CD14-positive monocyte (primary cell): ENCODE measurements at regions not wholly inside any gene's neighbourhood (a gene's known extent, or its start where the extent isn't known, plus 50 kb on each side); places are given as distances from the start of the nearest gene placed in this dataset.

Source experiments
- DNase-seq, 3 donors: peaks; one replicate each; pipeline ENCODE4 v3.0.0-alpha.2; 2011 to 2022
- H2AFZ ChIP-seq: 2 replicates; pipeline ENCODE4 v1.6.0; 2012; ENCODE audit warnings: mild to moderate bottlenecking, low read depth, low read length, inconsistent platforms; ENCODE audit not compliant: insufficient read depth, poor library complexity, severe bottlenecking
- H3K27ac ChIP-seq, 2 donors: 1 replicate in 1 of 2; 2 replicates in 1 of 2; pipeline ENCODE4 v1.5.1; 2012 to 2013; ENCODE audit warnings: low read length in 2 of 2, control low read depth in 1 of 2, inconsistent platforms in 1 of 2, low read depth in 1 of 2, mild to moderate bottlenecking in 1 of 2
- H3K27me3 ChIP-seq, 2 donors: one replicate each; pipeline versions ENCODE4 v1.6.0 to v1.6.1; 2011 to 2013; ENCODE audit warnings: low read length in 2 of 2; ENCODE audit not compliant: control insufficient read depth in 2 of 2, insufficient read depth in 2 of 2
- H3K36me3 ChIP-seq, 2 donors: replicated peaks in 1 of 2; 1 replicate in 1 of 2; 2 replicates in 1 of 2; pipeline versions ENCODE4 v1.5.1 to v1.6.1; 2012 to 2013; ENCODE audit warnings: low read length in 2 of 2, control low read depth in 1 of 2, inconsistent platforms in 1 of 2, mild to moderate bottlenecking in 1 of 2; ENCODE audit not compliant: insufficient read depth in 2 of 2, control insufficient read depth in 1 of 2
- H3K4me1 ChIP-seq, 2 donors: 1 replicate in 1 of 2; 2 replicates in 1 of 2; pipeline versions ENCODE4 v1.5.1 to v1.6.1; 2012 to 2013; ENCODE audit warnings: low read length in 2 of 2, control low read depth in 1 of 2, inconsistent platforms in 1 of 2, mild to moderate bottlenecking in 1 of 2, moderate library complexity in 1 of 2; ENCODE audit not compliant: insufficient read depth in 2 of 2, control insufficient read depth in 1 of 2
- H3K4me2 ChIP-seq: replicated peaks from 2 replicates; pipeline ENCODE3; 2012; ENCODE audit warnings: low read length, moderate library complexity, mild to moderate bottlenecking; ENCODE audit not compliant: poor library complexity, severe bottlenecking; ENCODE audit errors: extremely low read depth
- H3K4me3 ChIP-seq, 3 experiments: fragments of 200-600 bp in 1 of 3; sonication (generic) in 1 of 3; replicated peaks in 1 of 3; 1 replicate in 2 of 3; 2 replicates in 1 of 3; pipeline ENCODE4 v1.5.1; 2011 to 2013; ENCODE audit warnings: low read length in 3 of 3, mild to moderate bottlenecking in 3 of 3, control low read depth in 2 of 3, low read depth in 2 of 3, inconsistent platforms in 1 of 3, moderate library complexity in 1 of 3
- H3K79me2 ChIP-seq: 2 replicates; pipeline ENCODE4 v1.6.0; 2012; ENCODE audit warnings: mild to moderate bottlenecking, control low read depth, inconsistent platforms, low read length, moderate library complexity; ENCODE audit not compliant: insufficient read depth
- H3K9ac ChIP-seq: 2 replicates; pipeline ENCODE4 v1.6.0; 2017; ENCODE audit warnings: low read length, mild to moderate bottlenecking; ENCODE audit not compliant: insufficient read depth, poor library complexity, severe bottlenecking
- H3K9me3 ChIP-seq, 2 donors: replicated peaks in 1 of 2; 1 replicate in 1 of 2; 2 replicates in 1 of 2; pipeline versions ENCODE4 v1.5.1 to v1.6.1; 2012 to 2013; ENCODE audit warnings: low read length in 2 of 2, control low read depth in 1 of 2; ENCODE audit not compliant: control insufficient read depth in 1 of 2, insufficient read depth in 1 of 2
- H4K20me1 ChIP-seq: 2 replicates; pipeline ENCODE4 v1.6.0; 2012; ENCODE audit warnings: mild to moderate bottlenecking, low read length, control low read depth, moderate library complexity; ENCODE audit not compliant: insufficient read depth
- H3K27ac Mint-ChIP-seq, 7 donors: one replicate each; pipeline ENCODE4 v1.8.0; 2020; ENCODE audit warnings: mild to moderate bottlenecking in 7 of 7, mixed read lengths in 7 of 7, moderate library complexity in 6 of 7, inconsistent platforms in 2 of 7
- H3K27me3 Mint-ChIP-seq, 3 donors: one replicate each; pipeline ENCODE4 v1.8.0; 2021 to 2022; ENCODE audit warnings: low read depth in 3 of 3, mild to moderate bottlenecking in 3 of 3, mixed read lengths in 3 of 3, moderate library complexity in 3 of 3, inconsistent platforms in 1 of 3
- H3K36me3 Mint-ChIP-seq, 2 donors: one replicate each; pipeline ENCODE4 v1.8.0; 2020; ENCODE audit warnings: mixed read lengths in 2 of 2, inconsistent platforms in 1 of 2, mild to moderate bottlenecking in 1 of 2
- H3K4me1 Mint-ChIP-seq: one replicate; pipeline ENCODE4 v1.8.0; 2020; ENCODE audit warnings: mild to moderate bottlenecking, mixed read lengths
- H3K4me3 Mint-ChIP-seq, 2 donors: one replicate each; pipeline ENCODE4 v1.8.0; 2020; ENCODE audit warnings: mild to moderate bottlenecking in 2 of 2, mixed read lengths in 2 of 2, moderate library complexity in 1 of 2
- H3K9me3 Mint-ChIP-seq, 7 donors: one replicate each; pipeline ENCODE4 v1.8.0; 2020 to 2022; ENCODE audit warnings: mixed read lengths in 7 of 7, mild to moderate bottlenecking in 6 of 7, moderate library complexity in 6 of 7, inconsistent platforms in 2 of 7
- CTCF ChIP-seq: fragments of 200-600 bp; IDR thresholded peaks from one replicate; pipeline ENCODE4 v1.8.0; 2022; ENCODE audit warnings: antibody characterized with exemption, mild to moderate bottlenecking
- WGBS: methylation state at CpG from one replicate; pipeline ENCODE4 v1.1.5; 2013; ENCODE audit warnings: missing lambda C conversion rate; ENCODE audit not compliant: insufficient coverage; 5-methylcytosine and 5-hydroxymethylcytosine counted together
- intact Hi-C, 2 donors: fragments of 100-400 bp; cut with micrococcal nuclease; formaldehyde crosslinking; loops; one replicate each; pipeline versions ENCODE4 v1.15.0 to v1.15.1; 2023

GRCh38 chr6:44667668-44668390, 280.3 kb downstream of the CDC5L start:
- Histone ChIP-seq H3K9me3 (no peaks in the 10 kb centered on the region), H3K27me3 (no peaks in the 10 kb centered on the region), H2AFZ (no peak overlapping the region), H3K4me2 (no peak overlapping the region), H3K79me2 (no peaks in the 10 kb centered on the region), H3K4me3 (no peak overlapping the region), H3K36me3 (no peaks in the 10 kb centered on the region), H3K27ac (no peak overlapping the region), H3K9ac (no peak overlapping the region), H4K20me1 (no peaks in the 10 kb centered on the region), H3K4me1 (no peaks in the 10 kb centered on the region)
- Mint-ChIP-seq H3K27me3 (peaks cover 0 to 3% (median 2%) of the 10 kb centered on the region in 3 donors), H3K36me3 (no peaks in the 10 kb centered on the region), H3K27ac (no peak overlapping the region), H3K4me1 (no peaks in the 10 kb centered on the region), H3K9me3 (no peaks in the 10 kb centered on the region), H3K4me3 (no peak overlapping the region)
- 81% methylated on average over 6 of the region's 9 CpGs for WGBS
- TF ChIP-seq CTCF: peak; percentile 73
- peak in 2 of 3 donors; percentile 8 to 22 for DNase-seq
- intact Hi-C loops: no loop called here

DNA sequence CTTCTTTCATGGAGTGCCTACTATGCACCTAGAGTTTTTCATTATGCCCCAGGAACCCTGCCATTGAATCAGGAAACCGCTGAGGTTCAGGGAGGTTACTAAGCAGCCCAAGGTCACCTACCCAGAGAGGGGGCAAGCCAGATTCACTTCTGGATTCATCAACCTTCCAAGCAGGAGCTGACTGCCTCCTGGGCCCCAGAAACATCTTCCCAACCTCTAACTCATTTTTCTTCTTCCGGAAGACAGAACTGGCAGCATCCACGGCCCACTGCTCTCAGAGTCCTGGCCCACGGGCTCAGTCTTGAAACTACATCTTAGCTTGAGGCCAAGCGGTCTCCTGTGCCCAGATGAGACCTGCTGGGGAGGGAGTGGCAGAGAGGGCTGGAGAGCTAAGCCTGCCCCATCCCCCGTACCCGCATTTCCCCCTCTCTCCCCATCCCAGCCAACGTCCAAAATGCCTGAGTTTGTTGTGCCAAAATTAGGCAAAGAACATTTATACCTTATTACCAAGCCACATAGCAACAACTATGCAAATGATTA, 281.0 kb downstream of the CDC5L start:
- H3K4me1 ChIP-seq: no peaks in the 10 kb centered on the region
- no peaks in the 10 kb centered on the region for H3K27me3 ChIP-seq
- Mint-ChIP-seq H3K36me3 (no peaks in the 10 kb centered on the region), H3K27ac (no peak overlapping the region), H3K4me1 (no peaks in the 10 kb centered on the region), H3K27me3 (peaks cover 0 to 3% (median 3%) of the 10 kb centered on the region in 3 donors), H3K4me3 (no peak overlapping the region), H3K9me3 (no peaks in the 10 kb centered on the region)
- peak; percentile 52 for TF ChIP-seq CTCF
- no peaks in the 10 kb centered on the region for H4K20me1 ChIP-seq
- H3K36me3 ChIP-seq: no peaks in the 10 kb centered on the region
- H2AFZ ChIP-seq: no peak overlapping the region
- H3K9ac ChIP-seq: no peak overlapping the region
- intact Hi-C loops: no loop called here
- WGBS: 88% methylated on average over 7 of the region's 8 CpGs
- no peak overlapping the region for H3K4me2 ChIP-seq
- no peaks in the 10 kb centered on the region for H3K9me3 ChIP-seq
- no peak overlapping the region for H3K27ac ChIP-seq
- no peak for DNase-seq
- no peak overlapping the region for H3K4me3 ChIP-seq
- H3K79me2 ChIP-seq: no peaks in the 10 kb centered on the region
